Right atrium auricular region (tissue), 2 donors: ENCODE measurements at regions not wholly inside any gene's neighbourhood (a gene's known extent, or its start where the extent isn't known, plus 50 kb on each side); places are given as distances from the start of the nearest gene placed in this dataset.

Source experiments
- DNase-seq: peaks from one replicate; pipeline ENCODE4 v3.0.0-alpha.2; 2019; ENCODE audit warnings: low spot score
- H3K27ac ChIP-seq, 2 donors: fragments of 200-600 bp; sonication (generic); 1 replicate in 1 of 2; 2 replicates in 1 of 2; pipeline ENCODE4 v1.5.1; 2016 to 2019
- H3K27me3 ChIP-seq, 2 donors: fragments of 200-600 bp; sonication (generic); one replicate each; pipeline versions ENCODE4 v1.5.1 to v1.6.0; 2017 to 2019
- H3K36me3 ChIP-seq: fragments of 200-600 bp; sonication (generic); one replicate; pipeline ENCODE4 v1.5.1; 2016
- H3K4me1 ChIP-seq, 2 donors: fragments of 200-600 bp; sonication (generic); one replicate each; pipeline versions ENCODE4 v1.5.1 to v1.6.0; 2017 to 2019
- H3K4me3 ChIP-seq, 2 donors: fragments of 200-600 bp; sonication (generic); 1 replicate in 1 of 2; 2 replicates in 1 of 2; pipeline ENCODE4 v1.5.1; 2017 to 2019; ENCODE audit warnings: mild to moderate bottlenecking in 1 of 2, moderate library complexity in 1 of 2
- H3K9me3 ChIP-seq, 2 donors: fragments of 200-600 bp; sonication (generic); one replicate each; pipeline ENCODE4 v1.5.1; 2019
- CTCF ChIP-seq, 2 donors: fragments of 200-600 bp; sonication (generic); IDR thresholded peaks; one replicate each; pipeline ENCODE4 v1.5.1; 2019; ENCODE audit warnings: antibody characterized with exemption in 2 of 2

GRCh38 chr1:182120411-182121258, 59.1 kb upstream of the ZNF648 start:
- H3K27ac ChIP-seq = no peak overlapping the region
- no peaks in the 10 kb centered on the region for H3K4me1 ChIP-seq
- no peak for DNase-seq

GRCh38 chr1:182119631-182120030, 58.1 kb upstream of the ZNF648 start:
- Histone ChIP-seq H3K4me1 (no peaks in the 10 kb centered on the region), H3K9me3 (no peaks in the 10 kb centered on the region), H3K27me3 (no peaks in the 10 kb centered on the region), H3K36me3 (no peaks in the 10 kb centered on the region), H3K27ac (no peak overlapping the region), H3K4me3 (no peak overlapping the region)
- no peak for TF ChIP-seq CTCF (IDR thresholded peaks at IDR 0.05)
- DNase-seq = no peak

More at GRCh38 chr1:182120411-182121258, 59.1 kb upstream of the ZNF648 start:
- Histone ChIP-seq H3K36me3 (no peaks in the 10 kb centered on the region), H3K4me3 (no peak overlapping the region), H3K27me3 (no peaks in the 10 kb centered on the region), H3K9me3 (no peaks in the 10 kb centered on the region)
- no peak for TF ChIP-seq CTCF (IDR thresholded peaks at IDR 0.05)

GRCh38 chr1:182118851-182119250, 57.3 kb upstream of the ZNF648 start:
- DNase-seq = no peak
- Histone ChIP-seq H3K4me3 (no peak overlapping the region), H3K27me3 (no peaks in the 10 kb centered on the region), H3K36me3 (no peaks in the 10 kb centered on the region), H3K27ac (no peak overlapping the region), H3K4me1 (peaks cover 0 to 7% of the 10 kb centered on the region in 2 donors), H3K9me3 (no peaks in the 10 kb centered on the region)
- TF ChIP-seq CTCF (IDR thresholded peaks at IDR 0.05) = no peak

GRCh38 chr1:182114627-182115023, 53.1 kb upstream of the ZNF648 start:
- no peak for DNase-seq
- Histone ChIP-seq H3K4me1 (peaks cover 0 to 8% of the 10 kb centered on the region in 2 donors), H3K27ac (no peak overlapping the region), H3K9me3 (no peaks in the 10 kb centered on the region), H3K4me3 (no peak overlapping the region), H3K36me3 (no peaks in the 10 kb centered on the region), H3K27me3 (no peaks in the 10 kb centered on the region)
- TF ChIP-seq CTCF (IDR thresholded peaks at IDR 0.05) = no peak

GRCh38 chr1:182113879-182114626, 52.5 kb upstream of the ZNF648 start:
- H3K4me3 ChIP-seq = no peak overlapping the region
- H3K36me3 ChIP-seq = no peaks in the 10 kb centered on the region
- no peak overlapping the region for H3K27ac ChIP-seq
- H3K27me3 ChIP-seq = no peaks in the 10 kb centered on the region
- TF ChIP-seq CTCF (IDR thresholded peaks at IDR 0.05) = no peak
- DNase-seq = no peak
- no peaks in the 10 kb centered on the region for H3K9me3 ChIP-seq
- peaks cover 0 to 8% of the 10 kb centered on the region in 2 donors for H3K4me1 ChIP-seq
